Myocyte (in vitro differentiated cells): ENCODE measurements at regions not wholly inside any gene's neighbourhood (a gene's known extent, or its start where the extent isn't known, plus 50 kb on each side); places are given as distances from the start of the nearest gene placed in this dataset.
"Not testable (repeated sequence)": the region's sequence is repeated elsewhere in the genome, so short reads cannot be mapped to it uniquely, and the experiment has no call there.

Source experiments
- DNase-seq: peaks from one replicate; pipeline ENCODE4 v3.0.0-alpha.2; 2012; ENCODE audit warnings: low read depth

- no peak for DNase-seq
These were observed 301.7 kb upstream of the ATP11B start for GRCh38 chr3:182491577-182491976.

- no peak for DNase-seq
These were observed 300.8 kb upstream of the ATP11B start for GRCh38 chr3:182492536-182492935.

GRCh38 chr3:182500289-182500688 is 293.0 kb upstream of the ATP11B start:
- no peak for DNase-seq

- peak; percentile 13 for DNase-seq
These were observed 291.4 kb upstream of the ATP11B start for GRCh38 chr3:182501856-182502255.

- no peak for DNase-seq
These were observed 289.9 kb upstream of the ATP11B start for GRCh38 chr3:182503401-182503800.

GRCh38 chr3:182508919-182509711 is 284.2 kb upstream of the ATP11B start:
- DNase-seq, result no peak

GRCh38 chr3:182509844-182510460 is 283.4 kb upstream of the ATP11B start:
- no peak for DNase-seq

GRCh38 chr3:182514236-182514964 is 278.9 kb upstream of the ATP11B start:
- DNase-seq, result no peak

GRCh38 chr3:182516597-182517336 is 276.5 kb upstream of the ATP11B start:
- no peak for DNase-seq

GRCh38 chr3:182519569-182519968 is 273.7 kb upstream of the ATP11B start:
- no peak for DNase-seq

- DNase-seq, result no peak
These were observed 272.0 kb upstream of the ATP11B start for GRCh38 chr3:182521339-182521738.

- DNase-seq, result not testable (repeated sequence)
These were observed 269.9 kb upstream of the ATP11B start for GRCh38 chr3:182523424-182523823.

- DNase-seq, result no peak
These were observed 269.5 kb upstream of the ATP11B start for GRCh38 chr3:182523836-182524235.

GRCh38 chr3:182524711-182525401 is 268.4 kb upstream of the ATP11B start:
- DNase-seq, result no peak

GRCh38 chr3:182525766-182526374 is 267.4 kb upstream of the ATP11B start:
- no peak for DNase-seq

- DNase-seq, result peak; percentile 17
These were observed 265.6 kb upstream of the ATP11B start for GRCh38 chr3:182527745-182528144.

GRCh38 chr3:182530316-182530715 is 263.0 kb upstream of the ATP11B start:
- DNase-seq, result no peak

- DNase-seq, result peak; percentile 2
These were observed 259.9 kb upstream of the ATP11B start for GRCh38 chr3:182533394-182533793.

GRCh38 chr3:182544542-182544941 is 248.8 kb upstream of the ATP11B start:
- DNase-seq, result no peak

GRCh38 chr3:182562274-182562673 is 231.0 kb upstream of the ATP11B start:
- DNase-seq, result no peak
